ENCODE measurements at regions not wholly inside any gene's neighbourhood (a gene's known extent, or its start where the extent isn't known, plus 50 kb on each side); places are given as distances from the start of the nearest gene placed in this dataset.

DNA sequence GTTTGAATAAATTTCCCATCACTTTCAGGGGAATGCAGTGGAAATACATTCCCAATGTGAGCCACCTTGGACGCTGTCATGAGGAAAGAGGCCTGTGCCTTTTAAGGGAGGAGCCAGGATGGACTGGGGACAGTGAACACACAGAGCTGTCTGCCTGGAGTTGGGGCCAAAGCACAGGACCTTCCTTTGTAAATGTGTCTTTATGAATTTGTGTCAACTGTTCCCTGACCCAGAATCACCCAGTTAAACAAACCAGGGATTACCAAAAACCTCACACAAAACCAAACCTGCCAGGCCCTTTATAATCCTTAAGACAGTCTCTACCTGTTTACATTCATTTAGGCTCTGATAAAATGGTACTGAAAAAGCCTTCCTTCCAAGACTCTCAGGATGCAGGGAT is 513.7 kb downstream of the MAFB start:
- H3K27ac Mint-ChIP-seq: no peak overlapping the region
- no peaks in the 10 kb centered on the region for H3K4me1 Mint-ChIP-seq (ENCODE audit: low read depth)
- TF ChIP-seq, protein P1, sequence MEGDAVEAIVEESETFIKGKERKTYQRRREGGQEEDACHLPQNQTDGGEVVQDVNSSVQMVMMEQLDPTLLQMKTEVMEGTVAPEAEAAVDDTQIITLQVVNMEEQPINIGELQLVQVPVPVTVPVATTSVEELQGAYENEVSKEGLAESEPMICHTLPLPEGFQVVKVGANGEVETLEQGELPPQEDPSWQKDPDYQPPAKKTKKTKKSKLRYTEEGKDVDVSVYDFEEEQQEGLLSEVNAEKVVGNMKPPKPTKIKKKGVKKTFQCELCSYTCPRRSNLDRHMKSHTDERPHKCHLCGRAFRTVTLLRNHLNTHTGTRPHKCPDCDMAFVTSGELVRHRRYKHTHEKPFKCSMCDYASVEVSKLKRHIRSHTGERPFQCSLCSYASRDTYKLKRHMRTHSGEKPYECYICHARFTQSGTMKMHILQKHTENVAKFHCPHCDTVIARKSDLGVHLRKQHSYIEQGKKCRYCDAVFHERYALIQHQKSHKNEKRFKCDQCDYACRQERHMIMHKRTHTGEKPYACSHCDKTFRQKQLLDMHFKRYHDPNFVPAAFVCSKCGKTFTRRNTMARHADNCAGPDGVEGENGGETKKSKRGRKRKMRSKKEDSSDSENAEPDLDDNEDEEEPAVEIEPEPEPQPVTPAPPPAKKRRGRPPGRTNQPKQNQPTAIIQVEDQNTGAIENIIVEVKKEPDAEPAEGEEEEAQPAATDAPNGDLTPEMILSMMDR (IDR thresholded peaks at IDR 0.05; ENCODE audit: unreplicated experiment): no peak
- no peaks in the 10 kb centered on the region for H3K9me3 Mint-ChIP-seq (ENCODE audit: low read depth)
- H3K4me3 Mint-ChIP-seq (ENCODE audit: low read depth): no peak overlapping the region
- H3K36me3 Mint-ChIP-seq (ENCODE audit: insufficient read depth): no peaks in the 10 kb centered on the region
- DNase-seq (ENCODE audit: low spot score, unreplicated experiment): no peak
- no peaks in the 10 kb centered on the region for H3K27me3 Mint-ChIP-seq

DNA sequence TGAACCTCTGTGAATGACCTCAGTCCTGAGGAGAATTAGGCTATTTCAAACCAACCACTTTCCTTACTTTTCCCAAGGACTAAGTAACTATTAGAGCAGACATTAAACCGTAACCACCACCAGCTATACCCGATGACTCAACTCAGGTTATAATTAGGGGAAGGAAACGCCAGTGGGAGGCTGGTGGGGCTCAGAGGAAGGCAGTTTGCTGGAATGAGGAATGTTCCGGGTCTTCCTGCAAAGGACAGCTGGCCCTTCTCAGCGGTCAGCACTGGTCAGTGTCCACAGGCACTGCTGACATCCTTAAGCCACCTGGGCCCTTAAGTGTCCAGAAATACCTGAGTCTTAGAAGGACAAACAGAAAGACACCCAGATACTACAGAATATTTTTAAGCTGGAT is 515.2 kb downstream of the MAFB start:
- H3K4me3 Mint-ChIP-seq (ENCODE audit: low read depth): no peak overlapping the region
- H3K36me3 Mint-ChIP-seq (ENCODE audit: insufficient read depth): no peaks in the 10 kb centered on the region
- no peak overlapping the region for H3K27ac Mint-ChIP-seq
- no peaks in the 10 kb centered on the region for H3K4me1 Mint-ChIP-seq (ENCODE audit: low read depth)
- TF ChIP-seq, protein P1 (IDR thresholded peaks at IDR 0.05; ENCODE audit: unreplicated experiment): no peak
- H3K27me3 Mint-ChIP-seq: no peaks in the 10 kb centered on the region
- DNase-seq (ENCODE audit: low spot score, unreplicated experiment): no peak
- no peaks in the 10 kb centered on the region for H3K9me3 Mint-ChIP-seq (ENCODE audit: low read depth)

DNA sequence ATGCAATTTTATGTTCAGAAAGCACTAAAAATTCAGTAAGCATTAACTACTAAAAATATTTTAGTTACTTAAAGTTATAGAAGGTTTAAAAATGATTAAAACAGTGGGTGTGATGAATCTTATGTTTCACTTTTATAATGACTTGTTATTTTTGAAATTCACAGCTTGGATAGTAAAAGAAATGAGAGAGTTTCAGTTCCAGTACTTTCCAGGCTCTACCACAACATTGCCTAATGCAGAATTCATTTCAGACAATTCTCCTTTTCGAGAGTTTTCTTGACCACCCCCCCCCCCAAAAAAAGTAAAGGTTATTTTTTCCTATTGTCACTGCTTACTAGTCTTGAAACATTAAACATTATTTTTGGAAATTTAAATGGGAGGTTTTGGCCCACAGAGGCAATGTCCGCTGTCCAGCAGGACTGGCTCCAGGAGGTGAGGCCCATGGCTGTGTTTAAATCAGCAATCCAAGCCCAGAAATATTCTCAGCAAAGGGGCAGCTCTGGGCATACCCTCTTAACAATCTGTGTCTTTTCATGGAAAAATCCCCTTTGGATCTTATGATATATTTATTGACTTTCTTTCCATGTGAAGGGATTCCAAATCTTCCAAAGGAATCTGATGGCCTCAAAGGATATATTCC is 519.9 kb downstream of the MAFB start:
- Mint-ChIP-seq H3K4me1 (ENCODE audit: low read depth) (no peaks in the 10 kb centered on the region), H3K27me3 (no peaks in the 10 kb centered on the region), H3K4me3 (ENCODE audit: low read depth) (no peak overlapping the region), H3K36me3 (ENCODE audit: insufficient read depth) (no peaks in the 10 kb centered on the region), H3K27ac (no peak overlapping the region), H3K9me3 (ENCODE audit: low read depth) (no peaks in the 10 kb centered on the region)
- no peak for DNase-seq (ENCODE audit: low spot score, unreplicated experiment)
- TF ChIP-seq, protein P1 (IDR thresholded peaks at IDR 0.05; ENCODE audit: unreplicated experiment): no peak

DNA sequence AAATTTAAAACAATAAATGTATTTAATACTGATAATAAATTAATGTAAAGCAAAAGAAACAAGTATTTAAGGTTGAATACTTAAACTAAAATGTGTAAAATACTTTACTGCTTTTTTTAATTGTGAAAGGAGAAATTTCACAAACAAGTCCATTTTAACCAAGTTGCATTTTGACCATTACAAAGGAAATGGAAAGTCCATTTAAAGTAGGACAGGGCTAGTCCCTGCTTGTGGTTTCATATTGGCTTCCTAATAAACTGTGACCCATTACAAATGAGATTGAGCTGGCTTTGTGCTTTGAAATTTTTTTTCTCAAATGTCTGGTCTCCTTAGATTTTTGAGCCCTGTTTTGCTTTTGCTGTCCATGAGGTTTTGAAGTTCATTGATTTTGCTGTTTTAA is 527.6 kb downstream of the MAFB start:
- DNase-seq (ENCODE audit: low spot score, unreplicated experiment): no peak
- no peaks in the 10 kb centered on the region for H3K9me3 Mint-ChIP-seq (ENCODE audit: low read depth)
- no peaks in the 10 kb centered on the region for H3K4me1 Mint-ChIP-seq (ENCODE audit: low read depth)
- no peak overlapping the region for H3K27ac Mint-ChIP-seq
- TF ChIP-seq, protein P1 (IDR thresholded peaks at IDR 0.05; ENCODE audit: unreplicated experiment): no peak
- no peaks in the 10 kb centered on the region for H3K36me3 Mint-ChIP-seq (ENCODE audit: insufficient read depth)
- no peaks in the 10 kb centered on the region for H3K27me3 Mint-ChIP-seq
- H3K4me3 Mint-ChIP-seq (ENCODE audit: low read depth): no peak overlapping the region

DNA sequence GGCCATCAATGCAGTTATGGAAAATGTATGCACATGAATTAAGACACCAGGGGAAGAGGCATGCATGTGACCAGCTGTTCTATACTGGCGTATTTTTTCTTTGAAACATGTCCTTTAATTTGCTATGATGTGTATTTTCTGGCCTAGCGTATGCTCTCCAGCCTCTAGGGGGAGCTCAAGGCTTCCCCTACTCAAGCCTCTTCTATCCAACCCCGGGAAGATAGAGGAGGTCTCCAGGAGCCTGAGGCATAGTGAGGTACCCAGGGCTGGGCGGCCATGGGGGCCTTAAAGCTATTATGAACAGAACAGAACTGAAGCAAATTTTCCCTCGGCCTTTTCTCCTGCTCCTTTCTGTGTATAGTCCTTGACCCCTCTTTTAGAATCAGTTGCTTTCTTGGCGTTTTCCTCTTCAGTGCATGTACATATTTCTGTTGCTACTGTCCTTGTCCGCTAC is 528.9 kb downstream of the MAFB start:
- Mint-ChIP-seq H3K27ac (no peak overlapping the region), H3K9me3 (ENCODE audit: low read depth) (no peaks in the 10 kb centered on the region), H3K4me1 (ENCODE audit: low read depth) (no peaks in the 10 kb centered on the region), H3K36me3 (ENCODE audit: insufficient read depth) (no peaks in the 10 kb centered on the region), H3K27me3 (no peaks in the 10 kb centered on the region), H3K4me3 (ENCODE audit: low read depth) (no peak overlapping the region)
- TF ChIP-seq, protein P1 (IDR thresholded peaks at IDR 0.05; ENCODE audit: unreplicated experiment): peak; percentile 83
- peak; percentile 23 for DNase-seq (ENCODE audit: low spot score, unreplicated experiment)

Data from progenitor cell of endocrine pancreas (in vitro differentiated cells).